Upper lobe of left lung (tissue), 4 donors: ENCODE measurements at regions not wholly inside any gene's neighbourhood (a gene's known extent, or its start where the extent isn't known, plus 50 kb on each side); places are given as distances from the start of the nearest gene placed in this dataset.

ENCODE experiments used
- CTCF ChIP-seq, 6 experiments: fragments of 450-650 bp in 4 of 6; fragments of 200-600 bp in 2 of 6; sonication (generic) in 2 of 6; IDR thresholded peaks; one replicate each; pipeline ENCODE4 v1.5.1; 2016 to 2019; ENCODE audit warnings: antibody characterized with exemption in 6 of 6
- EP300 ChIP-seq, 4 donors: sonication (generic); formaldehyde crosslinking; IDR thresholded peaks; one replicate each; pipeline ENCODE4 v1.5.1; 2017; ENCODE audit warnings: antibody characterized with exemption in 4 of 4, control low read depth in 2 of 4
- POLR2A ChIP-seq, 4 donors: fragments of 450-650 bp; IDR thresholded peaks; one replicate each; pipeline ENCODE4 v1.5.1; 2016 to 2017; ENCODE audit warnings: antibody characterized with exemption in 4 of 4, mild to moderate bottlenecking in 2 of 4

DNA sequence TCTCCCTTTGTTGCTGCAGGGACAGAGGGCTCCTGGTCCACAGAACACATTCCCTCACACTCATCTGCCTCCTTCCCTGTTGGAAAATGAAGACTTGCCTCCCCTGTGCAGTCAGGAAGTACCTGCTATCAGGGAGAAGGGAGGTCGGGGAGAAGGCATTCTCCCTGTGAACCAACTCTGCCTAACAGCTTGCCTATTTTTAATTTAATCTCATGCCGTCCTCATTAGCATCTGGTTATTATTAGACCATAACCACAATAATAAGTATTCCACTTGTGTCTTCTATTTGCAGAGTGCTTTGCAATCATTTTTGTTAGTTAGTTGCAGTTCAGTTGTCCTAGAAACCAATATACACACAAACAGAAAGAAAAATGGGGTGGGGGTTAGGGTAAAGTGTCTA, 232.6 kb upstream of the SKOR2 start:
- TF ChIP-seq EP300 (IDR thresholded peaks at IDR 0.05) (no peak), CTCF (IDR thresholded peaks at IDR 0.05) (no peak), POLR2A (IDR thresholded peaks at IDR 0.05) (no peak)
